Stimulated activated CD8-positive, alpha-beta memory T cell treated with anti-CD3 and anti-CD28 coated beads, Interleukin-7, amount 100 ng/mL, for 48 hours (primary cell): ENCODE measurements at regions not wholly inside any gene's neighbourhood (a gene's known extent, or its start where the extent isn't known, plus 50 kb on each side); places are given as distances from the start of the nearest gene placed in this dataset.

Experiments
- DNase-seq, 2 donors: peaks; one replicate each; pipeline ENCODE4 v3.0.0-alpha.2; 2020; ENCODE audit warnings: low read depth in 1 of 2; ENCODE audit errors: extremely low read depth in 1 of 2

DNA sequence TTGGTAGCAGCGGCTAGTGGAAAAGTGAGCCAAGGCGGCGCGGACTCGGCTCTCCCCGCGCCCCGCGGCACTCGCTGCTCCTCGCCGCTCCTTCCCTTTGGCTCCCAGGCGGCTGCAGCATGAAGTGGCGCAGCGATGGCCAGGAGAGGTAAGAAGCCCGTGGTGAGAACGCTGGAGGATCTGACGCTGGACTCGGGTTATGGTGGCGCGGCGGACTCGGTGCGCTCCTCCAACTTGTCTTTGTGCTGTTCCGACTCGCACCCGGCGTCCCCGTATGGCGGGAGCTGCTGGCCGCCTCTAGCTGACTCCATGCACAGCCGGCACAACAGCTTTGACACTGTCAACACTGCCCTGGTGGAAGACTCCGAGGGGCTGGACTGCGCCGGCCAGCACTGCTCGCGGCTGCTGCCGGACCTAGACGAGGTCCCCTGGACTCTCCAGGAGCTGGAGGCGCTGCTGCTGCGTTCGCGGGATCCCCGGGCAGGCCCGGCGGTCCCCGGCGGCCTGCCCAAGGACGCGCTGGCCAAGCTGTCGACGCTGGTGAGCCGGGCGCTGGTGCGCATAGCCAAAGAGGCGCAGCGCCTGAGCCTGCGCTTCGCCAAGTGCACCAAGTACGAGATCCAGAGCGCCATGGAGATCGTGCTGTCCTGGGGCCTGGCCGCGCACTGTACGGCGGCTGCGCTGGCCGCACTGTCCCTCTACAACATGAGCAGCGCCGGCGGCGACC is 225.6 kb upstream of the CRY1 start:
- DNase-seq, result no peak

DNA sequence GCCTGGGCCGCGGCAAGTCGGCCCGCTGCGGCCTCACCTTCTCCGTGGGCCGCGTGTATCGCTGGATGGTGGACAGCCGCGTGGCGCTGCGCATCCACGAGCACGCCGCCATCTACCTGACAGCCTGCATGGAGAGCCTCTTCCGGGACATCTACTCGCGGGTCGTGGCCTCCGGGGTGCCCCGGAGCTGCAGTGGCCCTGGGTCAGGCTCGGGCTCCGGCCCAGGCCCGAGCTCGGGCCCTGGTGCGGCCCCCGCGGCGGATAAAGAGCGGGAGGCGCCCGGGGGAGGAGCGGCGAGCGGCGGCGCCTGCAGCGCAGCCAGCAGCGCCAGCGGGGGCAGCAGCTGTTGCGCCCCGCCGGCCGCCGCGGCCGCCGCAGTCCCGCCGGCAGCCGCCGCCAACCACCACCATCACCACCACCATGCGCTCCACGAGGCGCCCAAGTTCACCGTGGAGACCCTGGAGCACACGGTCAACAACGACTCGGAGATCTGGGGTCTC is 226.2 kb upstream of the CRY1 start:
- DNase-seq, result no peak

GRCh38 chr12:107320033-107320928 is 226.9 kb upstream of the CRY1 start:
- DNase-seq, result peak; percentile 60 to 61

DNA sequence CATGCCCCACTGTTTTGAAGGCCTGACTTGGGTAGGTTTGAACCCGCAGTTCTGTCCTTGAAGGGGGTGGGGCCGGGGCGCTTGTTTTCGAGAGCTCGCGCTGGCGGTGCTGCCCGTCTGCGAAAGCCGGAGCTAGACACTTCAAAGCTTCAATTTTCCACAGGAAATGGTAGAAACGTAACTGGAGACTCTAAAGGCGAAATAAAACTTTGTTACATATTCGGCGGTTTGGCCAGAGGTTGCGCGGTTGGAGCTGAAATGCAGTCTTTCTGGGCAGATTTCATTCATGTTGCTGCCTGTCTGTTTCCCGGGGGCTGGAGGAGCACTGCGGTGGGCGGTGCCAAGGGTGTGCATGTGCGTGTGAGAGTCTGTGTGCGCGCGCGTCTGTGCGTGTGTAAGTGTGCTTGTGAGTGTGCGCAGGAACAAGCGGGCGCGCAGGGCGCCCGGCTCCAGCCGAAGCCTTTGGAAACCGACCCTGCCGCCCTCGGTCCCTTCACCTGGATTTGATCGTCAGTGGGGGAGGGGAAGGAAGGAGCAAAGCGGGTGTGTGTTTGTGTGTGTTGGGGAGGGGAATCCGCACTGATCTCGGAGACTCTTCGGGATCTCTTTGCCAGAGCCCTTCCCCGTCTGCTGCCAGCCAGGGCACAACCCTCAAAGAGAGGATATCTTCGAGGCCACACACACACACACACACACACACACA is 227.7 kb upstream of the CRY1 start:
- peak; percentile 55 to 62 for DNase-seq

GRCh38 chr12:107322063-107322462 is 228.7 kb upstream of the CRY1 start:
- peak; percentile 7 to 64 for DNase-seq

- DNase-seq, result no peak
These were observed 231.8 kb upstream of the CRY1 start for GRCh38 chr12:107325075-107325608.

GRCh38 chr12:107326237-107326636 is 232.9 kb upstream of the CRY1 start:
- DNase-seq, result no peak

GRCh38 chr12:107327651-107328182 is 234.4 kb upstream of the CRY1 start:
- DNase-seq, result no peak

- peak in 1 of 2 donors; percentile 27 for DNase-seq
These were observed 235.2 kb upstream of the CRY1 start for GRCh38 chr12:107328442-107329133.

GRCh38 chr12:107329569-107330324 is 236.4 kb upstream of the CRY1 start:
- DNase-seq, result no peak

- DNase-seq, result no peak
These were observed 237.6 kb upstream of the CRY1 start for GRCh38 chr12:107330831-107331431.

DNA sequence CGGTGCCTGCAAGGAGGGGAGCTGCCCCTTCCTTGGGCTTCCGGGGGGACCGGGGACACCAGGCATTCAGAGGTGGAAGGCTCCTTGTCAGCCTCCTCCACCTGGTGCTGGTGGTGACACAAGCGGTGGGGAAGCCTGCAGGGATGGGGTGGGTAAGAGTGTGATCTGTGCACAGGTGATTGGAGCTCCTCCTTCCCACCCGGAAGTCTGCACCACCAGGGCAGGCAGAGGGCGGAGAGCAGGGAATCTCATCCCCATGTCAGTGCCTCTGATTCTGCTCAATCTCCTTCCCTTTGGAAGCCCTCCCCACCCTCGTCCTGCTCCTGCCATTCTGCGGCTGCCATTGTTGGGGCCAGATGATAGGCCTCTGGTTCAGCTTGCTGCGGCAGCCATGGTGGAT is 238.1 kb upstream of the CRY1 start:
- DNase-seq, result no peak

DNA sequence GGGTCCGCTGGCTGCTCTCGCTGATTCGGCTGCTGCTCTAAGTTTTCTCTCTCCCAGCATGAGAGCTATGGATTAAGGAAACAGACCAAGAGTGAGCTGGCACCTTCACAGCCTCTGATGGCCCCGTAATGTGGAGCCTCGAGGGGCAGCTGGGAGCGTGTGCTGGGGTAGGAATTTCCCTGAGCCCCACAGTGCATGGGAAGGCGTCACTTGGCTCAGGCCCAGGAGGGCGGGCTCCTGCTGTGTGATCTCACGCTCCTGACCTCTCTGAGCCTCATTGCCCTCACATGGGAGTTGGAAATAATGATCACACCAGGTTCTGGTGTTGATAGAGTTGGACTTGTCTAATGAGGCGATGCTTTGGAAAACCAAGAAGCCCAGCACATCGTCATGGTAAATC is 238.6 kb upstream of the CRY1 start:
- no peak for DNase-seq

- DNase-seq, result no peak
These were observed 239.4 kb upstream of the CRY1 start for GRCh38 chr12:107332743-107333142.

DNA sequence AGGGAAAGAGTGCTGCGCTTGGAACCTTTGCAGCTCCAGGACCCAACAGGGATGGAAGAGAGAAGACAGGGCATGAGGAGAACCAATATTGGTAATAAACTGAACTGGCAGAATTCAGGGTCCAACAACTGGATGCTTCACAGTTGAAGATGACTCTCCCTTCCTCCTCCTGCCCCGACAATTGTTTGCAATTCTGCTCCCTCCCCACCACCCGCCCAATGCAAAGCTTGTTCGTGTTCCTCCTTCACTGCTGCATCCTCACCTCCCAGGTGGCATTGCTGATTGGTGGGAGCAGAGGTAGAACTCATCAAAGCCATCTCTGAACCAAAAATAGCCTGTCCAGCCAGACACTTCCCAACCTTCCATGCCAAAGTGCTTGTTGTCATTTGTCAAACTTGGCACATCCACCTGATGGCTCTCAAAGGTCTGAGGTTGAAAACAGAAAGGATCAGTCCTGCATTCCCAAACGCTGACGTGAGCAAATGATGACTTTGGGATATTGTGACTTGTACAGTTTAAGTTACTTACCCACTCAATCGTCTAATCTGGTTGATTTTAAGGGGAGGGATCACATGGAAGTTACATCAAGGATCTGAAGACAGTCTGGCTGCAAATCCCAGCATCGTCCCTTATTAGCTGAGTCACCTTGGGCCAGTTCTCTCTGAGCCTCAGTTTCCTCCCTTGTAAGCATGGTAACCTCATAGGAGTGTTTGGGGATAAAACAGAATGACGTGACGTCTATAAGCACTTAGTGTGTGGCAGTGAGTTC is 242.6 kb upstream of the CRY1 start:
- DNase-seq, result no peak

DNA sequence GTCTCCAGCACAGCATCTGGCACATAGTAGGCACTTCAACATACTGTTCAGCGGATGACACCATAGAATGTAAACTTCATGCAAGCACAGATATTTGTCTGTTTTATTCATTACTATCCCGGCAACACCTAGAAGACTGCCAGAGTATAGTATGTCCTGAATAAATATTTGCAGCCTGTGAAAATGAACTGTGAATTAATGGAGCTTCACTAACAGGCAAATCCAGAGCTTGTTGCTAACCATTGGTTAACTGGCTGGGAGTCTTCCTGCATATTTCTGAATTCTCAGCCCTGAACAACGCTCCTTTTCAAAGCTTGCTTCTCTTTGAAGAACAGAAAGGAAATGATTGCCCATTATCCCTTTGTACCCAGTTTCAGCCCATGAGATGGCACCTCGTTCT is 243.3 kb upstream of the CRY1 start:
- no peak for DNase-seq

DNA sequence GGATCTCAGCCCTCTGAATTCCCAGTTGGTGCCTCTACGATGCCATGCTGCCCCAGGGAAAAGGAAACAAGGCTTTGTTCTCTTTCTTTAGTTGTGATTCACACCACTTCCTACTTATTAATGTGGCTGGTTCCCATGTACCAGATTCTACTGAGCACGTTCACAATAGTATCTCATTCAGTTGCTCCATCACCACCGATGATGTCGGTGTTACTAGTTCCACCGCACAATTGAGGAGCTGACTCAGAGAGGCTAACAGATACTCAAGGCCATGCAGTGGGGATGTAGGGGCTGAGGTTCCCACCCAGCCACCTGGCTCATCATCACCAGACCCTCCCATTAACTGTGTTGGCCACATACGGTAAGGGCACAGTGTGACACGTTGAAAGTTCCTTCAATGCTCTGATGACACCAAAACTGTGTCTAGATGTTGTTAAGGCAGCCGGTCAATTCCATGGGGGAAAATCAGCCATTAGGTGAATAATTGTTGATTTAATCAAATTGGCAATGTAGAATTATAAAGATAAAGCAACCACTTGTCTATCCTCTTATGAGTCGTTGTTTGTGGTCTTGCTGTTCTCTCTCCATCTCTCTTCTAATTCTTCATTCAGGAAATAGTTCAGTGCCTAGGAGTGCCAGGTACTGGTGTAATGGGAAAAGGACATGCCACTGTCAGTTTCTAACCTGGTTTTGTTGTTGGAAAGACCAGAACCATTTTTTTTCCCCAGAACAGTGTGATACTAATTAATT is 244.2 kb upstream of the CRY1 start:
- peak in 1 of 2 donors; percentile 8 for DNase-seq

DNA sequence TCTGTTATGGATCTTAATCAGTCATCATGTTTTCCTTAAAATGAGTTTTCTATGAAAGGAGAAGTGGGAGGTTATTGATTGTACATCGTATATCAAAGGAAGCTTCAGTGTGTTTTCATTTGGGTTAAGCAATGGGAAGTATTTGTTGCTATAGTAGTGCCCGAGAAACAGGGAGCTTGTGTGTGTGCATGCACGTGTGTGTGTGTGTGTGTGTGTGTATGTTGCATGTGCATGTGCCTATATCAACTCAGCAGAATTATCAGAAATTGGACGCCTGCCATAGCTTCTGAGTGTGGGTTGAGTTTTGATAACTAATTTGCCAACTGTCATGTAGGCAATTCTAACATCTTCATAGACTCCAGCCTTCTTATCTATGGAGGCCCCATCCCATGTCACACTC is 246.1 kb upstream of the CRY1 start:
- DNase-seq, result no peak
